Cardiac fibroblast (primary cell): ENCODE measurements at regions not wholly inside any gene's neighbourhood (a gene's known extent, or its start where the extent isn't known, plus 50 kb on each side); places are given as distances from the start of the nearest gene placed in this dataset.
A peak's percentile ranks its signal among the peaks of the same experiment; 100 is the strongest.

Source experiments
- DNase-seq, 2 donors: peaks; one replicate each; pipeline versions ENCODE4 v3.0.0 to v3.0.0-alpha.2; 2010; ENCODE audit warnings: low read depth in 2 of 2
- H3K4me3 ChIP-seq, 2 donors: replicated peaks in 1 of 2; 1 replicate in 1 of 2; 2 replicates in 1 of 2; pipeline ENCODE4 v1.5.1; 2011; ENCODE audit warnings: low read depth in 2 of 2, low read length in 2 of 2, mild to moderate bottlenecking in 2 of 2, moderate library complexity in 1 of 2
- CTCF ChIP-seq: IDR thresholded peaks from one replicate; pipeline ENCODE4 v1.5.1; 2011; ENCODE audit warnings: low read depth, mild to moderate bottlenecking, low read length, inconsistent platforms

GRCh38 chr12:88940854-88941253 is 360.6 kb upstream of the KITLG start:
- H3K4me3 ChIP-seq, result no peak overlapping the region
- TF ChIP-seq CTCF, result no peak
- DNase-seq, result no peak

GRCh38 chr12:88935856-88936255 is 355.6 kb upstream of the KITLG start:
- DNase-seq, result peak in 1 of 2 donors; percentile 27
- H3K4me3 ChIP-seq, result no peak overlapping the region
- no peak for TF ChIP-seq CTCF

- no peak for TF ChIP-seq CTCF
- no peak overlapping the region for H3K4me3 ChIP-seq
- DNase-seq, result peak; percentile 24 to 50
These were observed 354.0 kb upstream of the KITLG start for GRCh38 chr12:88934163-88934747.

GRCh38 chr12:88932457-88932856 is 352.2 kb upstream of the KITLG start:
- no peak for TF ChIP-seq CTCF
- no peak overlapping the region for H3K4me3 ChIP-seq
- no peak for DNase-seq

- no peak for DNase-seq
- no peak for TF ChIP-seq CTCF
- H3K4me3 ChIP-seq, result no peak overlapping the region
These were observed 351.3 kb upstream of the KITLG start for GRCh38 chr12:88931598-88931997.

GRCh38 chr12:88925454-88925853 is 345.2 kb upstream of the KITLG start:
- H3K4me3 ChIP-seq, result no peak overlapping the region
- DNase-seq, result peak in 1 of 2 donors; percentile 31
- TF ChIP-seq CTCF, result no peak

- TF ChIP-seq CTCF, result no peak
- H3K4me3 ChIP-seq, result no peak overlapping the region
- peak in 1 of 2 donors; percentile 13 for DNase-seq
These were observed 343.9 kb upstream of the KITLG start for GRCh38 chr12:88924162-88924561.
